ENCODE measurements at regions not wholly inside any gene's neighbourhood (a gene's known extent, or its start where the extent isn't known, plus 50 kb on each side); places are given as distances from the start of the nearest gene placed in this dataset.
A peak's percentile ranks its signal among the peaks of the same experiment; 100 is the strongest.

DNA sequence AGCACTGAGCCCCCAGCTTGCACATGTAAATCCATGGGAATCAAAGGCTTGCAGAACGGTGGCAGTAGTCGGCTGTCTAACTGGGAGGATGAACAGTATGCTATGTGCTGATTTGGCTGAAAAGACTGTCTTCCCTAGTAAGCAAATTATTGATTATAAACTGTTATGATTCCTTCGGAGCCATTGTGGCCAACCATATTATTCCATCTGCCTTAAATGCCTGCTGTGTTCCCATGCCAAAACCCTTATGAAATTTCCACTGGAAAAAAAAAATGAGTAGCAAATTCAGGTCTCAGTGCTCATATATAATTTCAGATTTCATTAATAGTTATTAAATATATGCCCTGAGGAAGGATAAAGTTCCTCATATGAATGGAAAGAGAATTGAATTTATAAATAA lies 132.7 kb upstream of the MID1 start:
- Mint-ChIP-seq H3K27ac (ENCODE audit: unreplicated experiment) (no peak overlapping the region), H3K4me3 (ENCODE audit: unreplicated experiment) (no peak overlapping the region), H3K9me3 (ENCODE audit: unreplicated experiment) (peaks cover 2% of the 10 kb centered on the region), H3K4me1 (ENCODE audit: low read depth, unreplicated experiment) (peaks cover 50% of the 10 kb centered on the region), H3K36me3 (ENCODE audit: low read depth, unreplicated experiment) (no peaks in the 10 kb centered on the region), H3K27me3 (ENCODE audit: low read depth, unreplicated experiment) (no peaks in the 10 kb centered on the region)
- no peaks in the 10 kb centered on the region for H3K36me3 ChIP-seq (ENCODE audit: insufficient read depth, low read length)
- no peak overlapping the region for H3K4me3 ChIP-seq (ENCODE audit: insufficient read depth, low read depth, low read length)
- no peaks in the 10 kb centered on the region for H3K27me3 ChIP-seq (ENCODE audit: insufficient read depth, low read length)
- TF ChIP-seq, protein P1, sequence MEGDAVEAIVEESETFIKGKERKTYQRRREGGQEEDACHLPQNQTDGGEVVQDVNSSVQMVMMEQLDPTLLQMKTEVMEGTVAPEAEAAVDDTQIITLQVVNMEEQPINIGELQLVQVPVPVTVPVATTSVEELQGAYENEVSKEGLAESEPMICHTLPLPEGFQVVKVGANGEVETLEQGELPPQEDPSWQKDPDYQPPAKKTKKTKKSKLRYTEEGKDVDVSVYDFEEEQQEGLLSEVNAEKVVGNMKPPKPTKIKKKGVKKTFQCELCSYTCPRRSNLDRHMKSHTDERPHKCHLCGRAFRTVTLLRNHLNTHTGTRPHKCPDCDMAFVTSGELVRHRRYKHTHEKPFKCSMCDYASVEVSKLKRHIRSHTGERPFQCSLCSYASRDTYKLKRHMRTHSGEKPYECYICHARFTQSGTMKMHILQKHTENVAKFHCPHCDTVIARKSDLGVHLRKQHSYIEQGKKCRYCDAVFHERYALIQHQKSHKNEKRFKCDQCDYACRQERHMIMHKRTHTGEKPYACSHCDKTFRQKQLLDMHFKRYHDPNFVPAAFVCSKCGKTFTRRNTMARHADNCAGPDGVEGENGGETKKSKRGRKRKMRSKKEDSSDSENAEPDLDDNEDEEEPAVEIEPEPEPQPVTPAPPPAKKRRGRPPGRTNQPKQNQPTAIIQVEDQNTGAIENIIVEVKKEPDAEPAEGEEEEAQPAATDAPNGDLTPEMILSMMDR (IDR thresholded peaks at IDR 0.05; ENCODE audit: insufficient read depth, low read depth, low read length) = no peak
- no peak for TF ChIP-seq EZH2 (IDR thresholded peaks at IDR 0.05; ENCODE audit: insufficient read depth, low read length)
- peak; percentile 60 for FAIRE-seq
- no peak overlapping the region for H2AFZ ChIP-seq (ENCODE audit: low read depth, low read length)
- DNase-seq (ENCODE audit: low read depth) = no peak
- no peaks in the 10 kb centered on the region for H4K20me1 ChIP-seq (ENCODE audit: insufficient read depth, low read length)
- no peaks in the 10 kb centered on the region for H3K9me3 ChIP-seq (ENCODE audit: insufficient read depth, low read depth, low read length)
- H3K4me2 ChIP-seq (ENCODE audit: low read length) = no peak overlapping the region
- H3K79me2 ChIP-seq (ENCODE audit: insufficient read depth, low read length) = no peaks in the 10 kb centered on the region
- H3K27ac ChIP-seq (ENCODE audit: low read depth, low read length) = no peak overlapping the region
- peaks cover 26% of the 10 kb centered on the region for H3K4me1 ChIP-seq (ENCODE audit: insufficient read depth, low read length)
- no peak overlapping the region for H3K9ac ChIP-seq (ENCODE audit: low read length)

DNA sequence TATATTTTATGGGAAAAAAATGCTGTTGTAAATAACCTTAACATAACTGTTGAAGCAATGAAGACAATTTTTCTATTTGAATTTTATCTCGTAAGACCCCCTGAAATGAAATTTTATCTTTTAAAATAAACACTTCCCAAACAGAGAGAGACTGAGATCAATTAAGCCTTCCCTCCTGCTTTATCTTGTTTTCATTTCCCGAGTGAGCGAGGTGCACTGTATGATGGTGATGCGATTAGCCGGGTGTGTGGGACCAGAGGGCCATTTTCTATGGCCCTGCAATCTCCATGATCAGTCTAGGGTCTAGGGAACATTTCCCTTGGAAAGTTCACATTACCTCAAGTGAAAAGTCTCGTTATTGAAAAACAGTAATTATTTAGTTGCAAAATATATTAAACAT lies 134.1 kb upstream of the MID1 start:
- Histone ChIP-seq H3K27me3 (ENCODE audit: insufficient read depth, low read length) (no peaks in the 10 kb centered on the region), H4K20me1 (ENCODE audit: insufficient read depth, low read length) (no peaks in the 10 kb centered on the region), H3K4me2 (ENCODE audit: low read length) (no peak overlapping the region), H3K9me3 (ENCODE audit: insufficient read depth, low read depth, low read length) (no peaks in the 10 kb centered on the region), H3K4me1 (ENCODE audit: insufficient read depth, low read length) (peaks cover 31% of the 10 kb centered on the region), H3K4me3 (ENCODE audit: insufficient read depth, low read depth, low read length) (no peak overlapping the region), H3K9ac (ENCODE audit: low read length) (no peak overlapping the region), H3K36me3 (ENCODE audit: insufficient read depth, low read length) (no peaks in the 10 kb centered on the region), H3K79me2 (ENCODE audit: insufficient read depth, low read length) (no peaks in the 10 kb centered on the region), H3K27ac (ENCODE audit: low read depth, low read length) (peak overlapping the region; percentile 89), H2AFZ (ENCODE audit: low read depth, low read length) (no peak overlapping the region)
- Mint-ChIP-seq H3K36me3 (ENCODE audit: low read depth, unreplicated experiment) (no peaks in the 10 kb centered on the region), H3K27me3 (ENCODE audit: low read depth, unreplicated experiment) (no peaks in the 10 kb centered on the region), H3K4me1 (ENCODE audit: low read depth, unreplicated experiment) (peaks cover 45% of the 10 kb centered on the region), H3K4me3 (ENCODE audit: unreplicated experiment) (no peak overlapping the region), H3K27ac (ENCODE audit: unreplicated experiment) (peak overlapping the region; percentile 96), H3K9me3 (ENCODE audit: unreplicated experiment) (peaks cover 2% of the 10 kb centered on the region)
- FAIRE-seq = no peak
- no peak for DNase-seq (ENCODE audit: low read depth)
- TF ChIP-seq, protein P1 (IDR thresholded peaks at IDR 0.05; ENCODE audit: insufficient read depth, low read depth, low read length) = no peak

DNA sequence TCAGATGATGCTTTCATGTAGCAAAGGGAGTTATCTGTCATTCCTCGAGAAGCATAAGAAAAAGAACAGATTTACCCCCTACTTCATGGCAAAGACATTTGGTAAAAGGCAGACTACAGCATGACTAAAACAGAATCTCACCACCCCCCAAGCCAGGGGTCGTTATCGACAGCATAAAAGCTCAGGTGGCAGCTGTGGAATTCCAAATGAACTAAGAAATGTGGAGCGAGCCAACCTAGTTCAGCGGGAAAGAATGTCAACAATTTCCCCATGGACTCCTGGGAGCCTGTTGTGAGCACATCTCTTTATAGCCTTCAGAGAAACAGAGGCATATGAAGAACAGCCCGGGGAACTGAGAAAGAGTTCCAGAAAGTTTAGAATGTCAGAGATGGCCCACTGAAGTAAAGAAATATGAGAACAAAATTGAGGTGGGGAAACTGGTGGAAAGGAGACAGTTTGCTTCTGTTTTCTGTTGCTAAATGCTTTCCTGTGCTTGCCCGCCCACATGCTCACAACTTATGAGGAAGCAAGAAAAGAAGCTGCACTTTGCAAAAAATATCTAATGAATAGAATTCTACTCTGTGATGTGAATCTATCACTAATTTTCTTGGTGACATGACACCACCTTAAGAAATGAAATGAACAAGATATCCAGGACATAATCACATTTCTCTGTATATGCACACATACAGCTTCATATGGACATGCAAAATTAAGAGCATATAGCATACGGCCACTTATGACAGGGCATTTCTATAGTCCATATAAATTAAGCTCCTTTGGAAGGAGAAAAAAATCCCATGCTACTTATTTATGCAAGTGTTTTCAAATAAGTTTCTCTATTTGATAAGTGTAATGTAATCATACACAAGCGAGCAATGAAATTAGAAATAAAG lies 135.3 kb upstream of the MID1 start:
- DNase-seq (ENCODE audit: low read depth) = peak; percentile 89

More for the DNA sequence above, 135.3 kb upstream of the MID1 start:
- Mint-ChIP-seq H3K27me3 (ENCODE audit: low read depth, unreplicated experiment) (no peaks in the 10 kb centered on the region), H3K4me1 (ENCODE audit: low read depth, unreplicated experiment) (peaks cover 39% of the 10 kb centered on the region), H3K9me3 (ENCODE audit: unreplicated experiment) (peaks cover under 1% of the 10 kb centered on the region), H3K4me3 (ENCODE audit: unreplicated experiment) (peak overlapping the region; percentile 45), H3K27ac (ENCODE audit: unreplicated experiment) (peak overlapping the region; percentile 100), H3K36me3 (ENCODE audit: low read depth, unreplicated experiment) (no peaks in the 10 kb centered on the region)
- Histone ChIP-seq H3K4me1 (ENCODE audit: insufficient read depth, low read length) (peaks cover 31% of the 10 kb centered on the region), H3K36me3 (ENCODE audit: insufficient read depth, low read length) (no peaks in the 10 kb centered on the region), H3K27ac (ENCODE audit: low read depth, low read length) (peak overlapping the region; percentile 89), H3K27me3 (ENCODE audit: insufficient read depth, low read length) (no peaks in the 10 kb centered on the region), H3K9me3 (ENCODE audit: insufficient read depth, low read depth, low read length) (no peaks in the 10 kb centered on the region), H3K4me2 (ENCODE audit: low read length) (peak overlapping the region; percentile 75), H4K20me1 (ENCODE audit: insufficient read depth, low read length) (no peaks in the 10 kb centered on the region), H3K9ac (ENCODE audit: low read length) (peak overlapping the region; percentile 78), H3K4me3 (ENCODE audit: insufficient read depth, low read depth, low read length) (peak overlapping the region; percentile 17), H3K79me2 (ENCODE audit: insufficient read depth, low read length) (no peaks in the 10 kb centered on the region), H2AFZ (ENCODE audit: low read depth, low read length) (no peak overlapping the region)
- TF ChIP-seq, protein P1 (IDR thresholded peaks at IDR 0.05; ENCODE audit: insufficient read depth, low read depth, low read length) = no peak
- TF ChIP-seq EZH2 (IDR thresholded peaks at IDR 0.05; ENCODE audit: insufficient read depth, low read length) = no peak
- peak; percentile 23 for FAIRE-seq

All from astrocyte (in vitro differentiated cells and primary cell).